ENCODE measurements at regions not wholly inside any gene's neighbourhood (a gene's known extent, or its start where the extent isn't known, plus 50 kb on each side); places are given as distances from the start of the nearest gene placed in this dataset.
"Not testable (repeated sequence)": the region's sequence is repeated elsewhere in the genome, so short reads cannot be mapped to it uniquely, and the experiment has no call there.

DNA sequence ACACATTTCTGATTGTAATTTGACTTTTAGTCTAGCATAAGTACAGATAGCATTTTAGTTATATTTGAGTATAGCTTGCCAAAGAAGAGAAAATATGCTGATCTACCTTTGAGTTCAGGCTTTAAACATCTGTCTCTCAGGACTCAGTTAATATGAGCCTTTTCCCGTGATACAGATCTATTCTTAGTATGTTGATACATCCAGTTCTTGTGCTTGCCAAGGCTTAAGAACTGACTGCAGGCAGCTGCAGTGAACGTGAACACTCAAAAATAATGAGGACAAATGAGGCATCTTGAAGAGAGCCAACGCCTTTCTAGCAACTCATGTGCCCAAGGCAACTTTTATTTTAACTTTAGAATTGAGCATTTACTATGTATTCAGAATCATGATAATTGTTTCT is 325.5 kb downstream of the SI start:
- no peak for DNase-seq (ENCODE audit: low read depth, low spot score)

DNA sequence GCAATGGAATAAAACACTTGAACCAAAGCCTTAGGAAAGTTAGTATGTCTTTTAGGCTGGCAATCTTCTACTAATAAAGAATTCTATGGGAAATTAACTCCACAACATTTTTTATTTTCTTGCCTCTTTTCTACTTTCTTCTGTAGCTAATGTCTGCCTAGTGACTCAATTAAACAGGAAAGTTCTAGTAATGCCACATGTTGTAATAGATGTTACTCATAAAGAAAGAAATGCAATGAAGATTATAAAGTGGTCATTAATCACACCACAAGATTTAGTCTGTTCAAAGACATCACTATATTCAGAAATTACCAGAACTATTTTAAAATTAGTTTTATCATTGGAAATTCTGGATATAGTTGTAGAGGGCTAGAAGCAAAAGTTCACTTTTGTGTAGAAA is 329.7 kb downstream of the SI start:
- no peak for DNase-seq (ENCODE audit: low read depth, low spot score)

DNA sequence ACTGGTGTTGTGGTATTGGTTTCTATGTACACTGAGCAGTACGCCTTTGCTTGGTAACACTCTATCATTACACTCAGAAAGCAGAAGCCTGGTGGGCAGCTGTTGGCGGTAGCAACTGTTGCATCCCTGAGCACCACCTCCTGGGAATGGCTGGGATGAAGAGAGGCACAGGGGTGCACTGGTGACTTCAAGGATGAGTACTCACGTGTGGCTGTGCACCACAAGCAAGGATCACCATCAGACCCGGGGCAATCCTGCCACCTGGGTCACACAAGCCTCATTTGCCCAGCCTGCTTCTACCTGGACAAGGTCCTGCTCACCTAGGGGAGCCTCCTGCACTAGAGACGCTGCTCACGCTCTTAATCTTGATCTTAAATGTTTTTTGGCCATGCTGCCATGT is 336.4 kb downstream of the SI start:
- DNase-seq (ENCODE audit: low read depth, low spot score): no peak

DNA sequence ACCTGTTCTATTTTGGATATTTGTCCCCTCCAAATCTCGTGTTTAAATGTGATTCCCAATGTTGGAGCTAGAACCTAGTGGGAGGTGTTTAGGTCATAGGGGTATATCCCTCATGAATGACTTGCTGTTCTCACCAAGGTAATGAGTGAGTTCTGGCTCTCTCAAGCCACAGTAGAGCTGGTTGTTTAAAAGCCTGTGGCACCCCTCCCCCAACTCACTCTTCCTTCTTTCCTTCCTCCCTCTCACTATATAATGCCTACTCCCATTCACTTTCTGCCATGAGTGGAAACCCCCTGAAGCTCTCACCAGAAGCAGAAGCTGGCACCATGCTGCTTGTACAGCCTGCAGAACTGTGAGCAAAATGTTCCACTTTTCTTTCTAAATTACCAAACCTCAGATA is 341.1 kb downstream of the SI start:
- no peak for DNase-seq (ENCODE audit: low read depth, low spot score)

DNA sequence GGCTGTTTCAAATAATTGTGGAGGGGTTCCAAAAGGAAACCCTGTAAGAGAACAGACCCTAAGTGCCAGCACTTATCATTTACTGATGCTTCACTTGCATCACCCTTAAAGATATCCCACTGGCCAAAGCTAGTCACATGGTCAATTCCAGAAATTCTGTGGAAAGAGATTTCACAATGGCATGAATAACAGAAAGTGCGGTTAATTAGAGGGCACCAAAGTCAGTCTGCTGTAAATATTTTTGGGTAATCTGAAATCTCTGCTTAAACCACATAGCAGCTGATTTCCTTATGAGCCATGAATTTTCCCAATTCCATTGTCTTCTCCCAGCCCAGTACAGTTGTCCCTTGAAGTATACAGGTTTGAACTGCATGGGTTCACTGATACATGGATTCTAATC is 346.1 kb downstream of the SI start:
- DNase-seq (ENCODE audit: low read depth, low spot score): peak; percentile 4

DNA sequence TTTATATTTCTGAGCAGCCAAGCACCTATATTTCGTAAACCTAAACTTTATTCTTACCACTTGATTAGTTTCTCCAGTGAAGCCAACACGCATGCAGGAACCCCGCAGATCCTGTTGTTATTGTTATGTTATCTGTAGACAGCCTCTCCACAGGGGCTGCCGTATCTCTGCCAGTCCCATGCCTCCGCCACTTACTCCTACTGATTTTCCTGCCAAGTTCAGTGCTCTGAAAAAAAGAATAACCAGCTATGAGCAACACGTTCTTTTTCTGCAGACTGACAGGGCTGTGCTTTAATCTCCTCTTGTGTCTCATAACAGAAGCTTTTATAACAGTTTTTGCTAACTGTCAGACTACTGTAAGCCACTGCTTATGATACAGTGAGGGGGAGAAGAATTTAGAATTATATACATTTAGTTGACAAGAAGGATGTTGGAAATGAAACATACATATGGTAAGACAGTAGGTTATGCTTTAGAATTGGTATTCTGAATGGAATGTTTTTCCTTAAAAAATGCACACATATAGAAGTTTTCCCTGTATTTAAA is 347.4 kb downstream of the SI start:
- peak; percentile 10 for DNase-seq (ENCODE audit: low read depth, low spot score)

DNA sequence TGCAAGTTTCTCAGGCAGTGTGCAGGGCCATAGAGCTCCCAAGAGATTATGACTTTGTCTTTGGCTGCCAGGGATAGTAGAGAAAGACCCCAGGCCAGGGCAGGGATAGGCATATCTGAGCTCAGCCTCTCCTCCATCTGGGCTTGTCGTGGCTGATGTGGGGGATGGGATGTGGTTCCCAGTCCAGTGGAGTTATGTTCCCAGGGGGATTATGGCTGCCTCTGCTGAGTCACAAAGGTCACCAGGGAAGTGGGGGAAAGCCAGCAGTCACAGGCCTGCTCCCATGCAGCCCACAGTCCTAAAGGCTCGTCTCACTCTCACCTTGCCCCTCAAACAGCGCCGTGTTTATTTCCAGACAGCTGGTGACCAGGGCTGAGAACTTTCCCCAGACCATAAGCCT is 354.9 kb downstream of the SI start:
- no peak for DNase-seq (ENCODE audit: low read depth, low spot score)

DNA sequence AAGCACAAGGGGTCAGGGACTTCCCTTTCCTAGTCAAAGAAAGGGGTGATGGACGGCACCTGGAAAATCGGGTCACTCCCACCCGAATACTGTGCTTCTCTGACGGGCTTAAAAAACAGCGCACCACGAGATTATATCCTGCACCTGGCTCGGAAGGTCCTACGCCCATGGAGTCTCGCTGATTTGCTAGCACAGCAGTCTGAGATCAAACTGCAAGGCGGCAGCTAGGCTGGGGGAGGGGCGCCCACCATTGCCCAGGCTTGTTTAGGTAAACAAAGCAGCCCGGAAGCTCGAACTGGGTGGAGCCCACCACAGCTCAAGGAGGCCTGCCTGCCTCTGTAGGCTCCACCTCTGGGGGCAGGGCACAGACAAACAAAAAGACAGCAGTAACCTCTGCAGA is 375.5 kb downstream of the SI start:
- not testable (repeated sequence) for DNase-seq (ENCODE audit: low read depth, low spot score)

DNA sequence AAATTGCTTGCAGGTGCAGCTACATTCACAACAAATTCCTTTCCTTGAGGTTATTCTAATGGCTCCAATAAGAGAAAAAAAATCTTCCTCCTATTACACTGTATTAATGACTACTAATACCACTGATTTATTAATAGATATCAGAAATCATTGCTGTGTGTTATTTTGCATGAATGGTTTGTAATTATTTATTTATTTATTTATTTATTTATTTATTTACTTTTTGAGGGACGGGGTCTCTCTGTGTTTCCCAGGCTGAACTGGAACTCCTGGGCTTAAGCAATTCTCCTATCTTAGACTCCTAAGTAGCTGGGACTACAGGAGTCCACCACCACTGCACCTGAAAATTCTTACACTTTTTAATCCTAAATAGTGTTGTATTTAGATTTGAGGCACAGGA is 390.4 kb downstream of the SI start:
- no peak for DNase-seq (ENCODE audit: low read depth, low spot score)

DNA sequence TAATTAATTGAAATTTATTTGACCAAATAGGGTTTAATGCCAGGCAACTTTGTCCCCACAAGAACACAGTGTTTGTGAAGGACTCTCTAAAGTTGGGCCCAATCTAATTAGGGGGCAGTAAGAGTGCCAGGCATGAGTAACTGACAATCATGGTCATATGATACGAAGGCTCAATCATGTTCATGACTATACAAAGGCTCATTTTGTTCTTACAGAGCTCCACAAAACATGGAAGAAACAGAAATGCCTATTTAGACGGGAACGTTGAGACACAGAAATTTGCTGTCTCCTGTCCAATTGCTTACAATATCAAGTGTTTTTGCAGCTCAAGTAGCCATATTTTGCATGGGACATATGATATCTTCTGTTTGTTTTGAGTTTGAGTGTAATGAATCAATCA is 391.1 kb downstream of the SI start:
- no peak for DNase-seq (ENCODE audit: low read depth, low spot score)

DNA sequence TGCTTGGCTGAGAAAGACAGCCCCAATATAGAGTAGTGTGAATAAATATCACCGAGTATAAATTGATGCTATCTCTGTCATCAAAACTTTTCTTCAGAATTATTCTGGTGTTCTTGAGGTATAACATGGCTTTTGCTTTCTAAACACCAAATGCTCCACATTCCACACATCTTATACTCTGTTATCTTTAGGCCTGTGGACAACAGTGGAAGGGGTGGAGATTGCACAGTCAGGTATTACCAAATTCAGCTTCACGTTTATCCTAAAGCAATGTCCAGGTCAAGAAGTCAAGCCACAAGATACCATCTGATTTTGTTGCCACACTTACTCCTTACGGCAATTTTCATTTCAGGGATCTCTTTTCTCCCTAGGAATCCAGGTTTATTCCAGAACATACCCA is 394.8 kb downstream of the SI start:
- no peak for DNase-seq (ENCODE audit: low read depth, low spot score)

DNA sequence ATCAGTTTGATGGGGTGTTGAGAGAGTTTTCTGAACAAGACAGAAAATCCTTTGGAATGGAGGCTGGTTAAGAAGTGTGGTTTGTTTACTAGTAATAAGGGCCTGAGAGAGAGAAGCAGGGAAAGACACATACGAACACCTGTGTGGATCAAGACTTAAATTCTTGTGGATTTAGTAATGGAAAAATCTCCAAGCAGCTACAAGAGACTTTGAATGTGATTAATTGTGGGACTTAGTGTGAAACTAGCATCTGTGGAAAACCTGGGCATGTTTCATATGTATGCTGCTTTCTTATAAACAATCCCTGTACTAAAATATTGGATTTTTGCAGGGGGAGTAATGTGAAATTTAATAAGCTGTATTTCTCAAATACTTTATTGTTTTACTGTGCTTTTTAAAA is 399.1 kb downstream of the SI start:
- DNase-seq (ENCODE audit: low read depth, low spot score): no peak

DNA sequence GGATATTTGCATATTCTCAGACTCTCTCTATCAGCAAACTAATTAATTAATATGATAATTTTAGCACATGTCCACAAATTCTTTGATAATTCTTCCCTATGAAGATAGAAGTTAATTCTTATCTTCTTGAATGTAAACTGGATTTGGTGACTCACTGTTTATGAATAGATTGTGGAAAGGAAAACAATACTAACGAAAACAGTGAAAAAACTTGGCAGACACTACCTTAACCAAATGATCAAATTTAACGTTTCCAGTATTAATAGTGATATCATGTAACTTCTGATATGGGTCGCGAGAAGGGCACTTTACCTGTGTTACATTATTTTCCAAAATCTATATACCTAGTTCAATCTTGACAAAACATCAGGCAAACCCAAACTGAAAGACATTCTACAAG is 401.0 kb downstream of the SI start:
- no peak for DNase-seq (ENCODE audit: low read depth, low spot score)

DNA sequence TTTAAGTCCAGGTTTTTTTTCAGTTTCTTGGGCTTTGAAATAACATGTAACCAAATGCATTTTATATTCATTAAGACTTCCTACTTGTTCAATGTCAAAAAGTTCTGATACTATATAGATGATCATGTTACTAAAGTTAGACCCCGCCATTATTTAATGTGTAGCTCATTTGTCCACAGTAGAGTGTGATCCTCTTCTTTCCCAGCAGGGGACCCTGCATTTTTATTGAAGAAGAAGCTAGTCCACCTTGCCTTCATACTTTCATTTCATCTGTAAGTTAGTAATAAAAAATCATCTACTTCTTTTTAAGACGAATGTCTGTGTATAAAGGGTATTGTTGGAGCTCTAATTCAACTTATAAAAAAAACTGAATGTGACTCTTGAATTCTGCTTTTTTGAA is 404.6 kb downstream of the SI start:
- DNase-seq (ENCODE audit: low read depth, low spot score): no peak

DNA sequence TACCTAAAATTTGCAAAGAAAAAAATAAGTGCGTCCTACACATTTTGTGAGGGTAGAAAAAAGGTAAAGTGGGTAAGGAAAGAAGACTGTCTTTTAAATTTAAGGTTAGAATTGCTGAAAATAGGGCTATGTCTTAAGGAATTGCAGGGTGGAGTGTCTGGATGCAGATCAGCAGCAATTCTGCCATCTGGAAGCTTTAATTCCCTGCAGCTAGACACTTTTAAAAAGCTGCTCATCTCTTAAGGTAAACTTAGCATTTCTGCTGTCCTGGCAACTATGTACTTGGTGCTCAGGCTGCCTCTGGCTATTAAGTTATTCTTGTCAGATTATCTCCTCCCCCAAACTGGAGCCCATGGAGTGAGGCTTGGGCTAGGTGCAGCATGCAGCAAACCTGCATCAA is 420.2 kb downstream of the SI start:
- DNase-seq (ENCODE audit: low read depth, low spot score): no peak

DNA sequence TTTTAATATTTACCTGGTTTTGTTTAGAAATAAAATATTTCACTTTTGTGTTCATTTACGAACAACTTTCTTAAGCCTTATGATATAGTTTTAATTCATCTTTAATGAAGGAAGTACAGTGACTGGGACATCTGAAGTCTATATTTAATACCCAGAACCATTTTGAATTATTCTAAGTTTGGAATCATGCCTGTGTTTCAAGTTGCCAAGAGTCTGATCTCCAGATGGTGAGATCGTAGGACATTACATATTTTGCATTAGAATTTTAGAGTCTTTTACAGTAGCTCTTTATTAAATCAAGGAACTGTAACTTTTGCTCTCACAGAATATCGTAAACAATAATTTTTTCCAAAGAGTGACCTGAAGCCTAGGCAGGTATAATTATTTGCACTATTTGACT is 420.7 kb downstream of the SI start:
- DNase-seq (ENCODE audit: low read depth, low spot score): no peak

DNA sequence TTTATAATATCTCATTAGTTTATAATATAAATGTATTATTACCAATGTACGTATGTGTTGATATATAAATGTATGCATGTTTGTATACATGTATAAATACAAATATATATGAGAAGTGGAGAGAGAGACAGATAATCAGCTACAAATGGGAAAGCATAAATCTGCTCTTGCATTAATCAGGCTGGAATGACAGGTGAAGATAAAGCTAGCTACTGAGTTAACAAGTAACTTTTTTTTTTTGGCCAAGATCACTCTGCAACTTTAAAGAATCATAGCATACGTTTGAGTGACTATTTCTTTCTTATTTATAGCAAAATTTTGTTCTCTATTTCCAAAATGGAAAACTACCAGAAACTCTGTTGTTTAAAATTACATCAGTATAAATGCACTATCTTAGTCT is 422.8 kb downstream of the SI start:
- no peak for DNase-seq (ENCODE audit: low read depth, low spot score)

DNA sequence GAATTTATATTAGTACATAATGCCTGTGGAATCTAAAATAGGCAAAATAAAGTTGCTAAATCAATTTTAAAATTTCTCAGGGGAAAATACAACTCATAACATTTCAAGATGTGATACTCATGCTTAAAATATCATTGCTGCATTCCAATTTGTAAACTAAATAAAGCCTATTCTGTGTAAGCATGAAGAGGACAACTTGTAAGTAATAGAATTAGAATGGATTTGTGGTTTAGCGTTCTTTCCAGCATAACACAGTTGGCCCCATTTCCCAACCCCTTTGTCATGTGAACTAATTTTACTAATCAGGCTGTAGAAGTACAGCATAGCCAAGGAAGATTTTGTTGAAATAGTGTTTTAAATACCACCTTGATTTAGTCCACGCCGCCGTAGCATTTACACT is 437.2 kb downstream of the SI start:
- DNase-seq (ENCODE audit: low read depth, low spot score): peak; percentile 5

DNA sequence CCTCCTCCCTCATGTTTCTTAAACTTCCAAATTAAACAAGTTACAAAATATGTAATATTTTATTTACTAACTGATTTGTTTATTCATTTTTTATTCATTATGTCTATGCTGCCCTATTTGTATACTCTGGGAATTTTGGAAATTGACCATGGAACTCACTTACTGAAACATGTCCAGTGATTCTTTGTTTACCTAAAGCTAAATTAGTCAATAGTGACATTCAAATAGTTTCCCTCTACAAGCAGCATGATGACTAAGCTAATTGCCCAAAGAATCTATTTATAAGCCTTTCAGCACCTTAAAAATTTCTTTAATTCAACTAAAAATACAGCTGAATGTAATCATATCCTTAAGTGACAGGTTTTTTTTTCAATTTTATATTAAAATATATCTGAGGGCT is 437.7 kb downstream of the SI start:
- no peak for DNase-seq (ENCODE audit: low read depth, low spot score)

DNA sequence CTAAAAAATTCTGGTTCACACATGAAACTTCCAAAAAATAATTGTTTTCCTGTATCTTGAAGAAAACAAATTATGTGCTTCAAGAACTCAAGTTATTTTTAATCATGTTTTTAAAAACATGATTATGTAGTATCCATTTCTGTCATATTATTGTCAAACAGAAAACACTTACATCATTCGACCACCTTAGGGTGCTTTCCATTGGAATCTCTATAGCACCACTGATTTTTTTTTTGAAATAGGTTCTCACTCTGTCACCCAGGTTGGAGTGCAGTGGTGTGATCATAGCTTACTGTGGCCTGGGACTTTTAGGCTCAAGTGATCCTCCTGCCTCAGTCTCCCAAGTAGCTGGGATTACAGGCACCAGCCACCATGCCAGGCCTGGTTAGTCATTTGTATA is 457.3 kb downstream of the SI start:
- DNase-seq (ENCODE audit: low read depth, low spot score): no peak

DNA sequence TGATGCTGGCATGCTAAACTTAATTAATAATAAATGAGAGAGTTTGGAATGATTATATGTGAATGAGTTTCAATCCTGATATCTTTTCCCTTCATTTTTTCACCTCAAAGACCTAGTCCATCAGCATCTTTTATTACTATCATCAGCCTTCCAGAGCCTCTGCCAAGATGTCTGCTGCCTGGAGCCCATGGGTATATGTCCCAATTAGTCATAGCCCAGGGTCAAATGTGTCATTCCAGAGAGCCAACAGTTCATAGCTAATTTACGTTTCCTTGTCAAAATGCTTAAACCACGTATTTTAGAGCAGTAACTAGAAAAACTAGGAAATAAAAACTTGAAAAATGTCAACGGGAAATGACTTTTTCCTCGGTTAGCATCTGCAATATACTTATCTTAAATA is 457.9 kb downstream of the SI start:
- DNase-seq (ENCODE audit: low read depth, low spot score): no peak

DNA sequence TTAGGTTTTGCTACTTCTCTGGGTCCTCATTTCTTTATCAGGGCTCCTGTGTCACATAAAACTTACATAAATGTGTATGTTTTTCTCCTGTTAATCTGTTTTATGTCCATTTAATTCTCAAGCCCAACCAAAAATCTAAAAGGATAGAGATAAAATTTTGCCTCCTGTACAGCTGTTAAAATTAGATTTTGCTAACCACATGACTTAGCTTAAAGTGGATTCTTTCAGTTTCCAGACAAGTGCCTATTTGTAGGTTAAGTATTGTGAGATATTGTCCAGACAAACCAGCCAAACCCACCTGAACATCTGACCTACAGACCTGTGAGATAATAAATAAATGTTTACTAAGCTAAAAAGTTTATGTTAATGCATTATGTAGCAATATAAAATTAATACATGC is 465.5 kb downstream of the SI start:
- no peak for DNase-seq (ENCODE audit: low read depth, low spot score)

DNA sequence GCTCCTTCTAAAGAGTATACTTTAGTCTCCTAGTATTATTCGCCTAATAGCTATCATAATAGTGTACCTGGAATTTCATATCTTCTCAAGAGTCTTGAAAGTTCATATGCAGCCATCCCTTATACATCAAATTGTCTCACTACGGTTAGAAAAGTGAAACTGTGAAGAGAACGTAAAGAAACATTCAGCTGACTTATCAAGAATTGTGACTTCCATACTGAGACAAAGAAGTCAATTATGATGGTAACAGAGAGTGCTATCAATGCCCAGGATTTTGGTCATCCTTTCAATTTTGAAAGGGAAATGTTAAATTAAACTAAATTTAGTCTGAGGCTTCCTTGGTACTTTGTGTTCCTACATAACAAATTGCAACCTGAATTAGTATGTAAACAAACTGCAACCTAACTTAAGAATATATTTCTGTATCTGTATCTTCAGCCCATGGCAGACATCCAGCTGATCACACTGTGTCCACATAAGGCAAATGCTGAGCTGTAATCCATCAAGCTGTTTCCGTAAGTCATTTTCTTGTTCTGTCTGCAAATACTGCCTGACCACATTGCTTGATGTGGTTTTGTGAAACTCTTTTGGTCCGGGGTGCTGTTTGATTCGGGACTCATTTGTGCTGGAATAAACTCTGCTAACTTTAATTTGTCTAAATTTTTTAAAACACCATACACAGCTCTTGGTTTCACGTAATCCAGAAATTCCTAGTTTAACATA is 469.6 kb downstream of the SI start:
- DNase-seq (ENCODE audit: low read depth, low spot score): peak; percentile 15

DNA sequence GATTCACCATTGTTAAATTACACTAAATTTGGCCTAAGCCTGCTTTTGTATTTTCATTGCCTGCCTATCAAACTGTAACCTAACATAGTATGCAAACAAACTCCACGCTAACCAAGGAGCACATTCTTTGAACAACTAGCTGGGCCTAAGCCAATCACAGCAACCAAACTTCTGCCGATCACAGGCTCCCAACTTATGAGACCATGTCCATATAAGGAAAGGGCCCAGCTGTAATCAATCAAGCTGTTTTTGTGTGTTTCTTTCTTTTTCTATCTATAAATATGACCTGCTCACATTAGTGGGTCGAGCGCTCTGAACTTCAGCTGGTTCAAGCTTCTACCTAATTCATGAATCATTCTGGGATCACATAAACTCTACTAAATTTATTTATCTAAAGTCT is 473.6 kb downstream of the SI start:
- peak; percentile 1 for DNase-seq (ENCODE audit: low read depth, low spot score)
